Brain microvascular endothelial cell (primary cell): ENCODE measurements at regions not wholly inside any gene's neighbourhood (a gene's known extent, or its start where the extent isn't known, plus 50 kb on each side); places are given as distances from the start of the nearest gene placed in this dataset.

ENCODE experiments used
- DNase-seq: peaks from one replicate; pipeline ENCODE4 v3.0.0-alpha.2; 2020
- H3K27ac ChIP-seq: fragments of 250-450 bp; sonication (Bioruptor Pico); 2 replicates; pipeline ENCODE4 v1.5.1; 2020; ENCODE audit warnings: mild to moderate bottlenecking, moderate library complexity
- H3K27me3 ChIP-seq: fragments of 250-450 bp; sonication (Bioruptor Pico); replicated peaks from 2 replicates; pipeline ENCODE4 v1.5.1; 2020; ENCODE audit warnings: mild to moderate bottlenecking
- H3K36me3 ChIP-seq: fragments of 250-450 bp; sonication (Bioruptor Pico); replicated peaks from 2 replicates; pipeline ENCODE4 v1.5.1; 2020; ENCODE audit warnings: mild to moderate bottlenecking
- H3K4me3 ChIP-seq: 2 replicates; pipeline ENCODE4 v1.5.1; 2011; ENCODE audit warnings: low read depth, mild to moderate bottlenecking, control low read depth, low read length, moderate library complexity
- CTCF ChIP-seq: IDR thresholded peaks from 2 replicates; pipeline ENCODE4 v1.5.1; 2011; ENCODE audit warnings: low read depth, mild to moderate bottlenecking, moderate library complexity, low read length, control low read depth, inconsistent platforms; ENCODE audit errors: missing control alignments
- in situ Hi-C: cut with HindIII; loops from 2 replicates; pipeline ENCODE4 v1.10.0; 2017; ENCODE audit warnings: low sequenced_read_pairs, low pct_ligation_motif_present

DNA sequence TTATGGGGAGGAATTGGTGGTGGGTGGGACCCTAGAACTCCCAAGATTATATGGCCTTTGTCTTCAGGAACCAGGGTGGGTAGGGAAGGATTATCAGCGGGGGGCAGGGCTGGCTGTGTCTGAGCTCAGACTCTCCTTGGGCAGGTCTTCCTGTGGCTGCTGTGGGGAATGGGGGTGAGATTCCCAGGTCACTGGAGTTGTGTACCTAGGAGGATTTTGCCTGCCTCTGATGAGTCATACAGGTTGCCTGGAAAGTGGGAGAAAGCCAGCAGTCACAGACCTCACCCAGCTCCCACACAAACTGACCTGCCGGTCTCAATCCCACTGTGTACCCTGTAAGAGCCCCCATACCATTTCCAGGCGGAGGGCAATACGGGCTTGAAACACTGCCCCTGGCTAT is 209.9 kb upstream of the CNTN3 start:
- Histone ChIP-seq H3K36me3 (no peaks in the 10 kb centered on the region), H3K4me3 (no peak overlapping the region), H3K27me3 (no peaks in the 10 kb centered on the region), H3K27ac (no peak overlapping the region)
- in situ Hi-C loops: no loop called here
- no peak for TF ChIP-seq CTCF
- no peak for DNase-seq

DNA sequence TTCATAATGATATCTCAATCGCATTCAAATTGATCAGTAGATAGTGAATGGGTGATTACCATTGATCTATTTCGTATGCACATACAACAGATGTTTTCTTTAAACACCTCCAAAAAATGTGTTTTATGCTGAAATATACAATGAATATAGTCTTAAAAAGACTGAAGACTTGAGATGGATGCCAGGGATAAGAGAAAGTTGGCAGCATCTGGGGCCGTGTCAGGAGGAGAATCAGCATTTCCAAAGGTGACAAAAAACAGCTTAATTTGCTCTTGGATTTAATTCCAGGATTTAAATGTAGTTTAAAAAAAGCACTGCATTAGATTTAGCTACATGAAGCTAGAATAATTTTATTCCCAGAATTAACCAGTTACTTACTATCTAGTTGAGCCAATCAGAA is 199.7 kb upstream of the CNTN3 start:
- no peak for DNase-seq
- no peaks in the 10 kb centered on the region for H3K36me3 ChIP-seq
- H3K27me3 ChIP-seq: no peaks in the 10 kb centered on the region
- in situ Hi-C loops: no loop called here
- H3K4me3 ChIP-seq: no peak overlapping the region
- H3K27ac ChIP-seq: no peak overlapping the region
- TF ChIP-seq CTCF: no peak

DNA sequence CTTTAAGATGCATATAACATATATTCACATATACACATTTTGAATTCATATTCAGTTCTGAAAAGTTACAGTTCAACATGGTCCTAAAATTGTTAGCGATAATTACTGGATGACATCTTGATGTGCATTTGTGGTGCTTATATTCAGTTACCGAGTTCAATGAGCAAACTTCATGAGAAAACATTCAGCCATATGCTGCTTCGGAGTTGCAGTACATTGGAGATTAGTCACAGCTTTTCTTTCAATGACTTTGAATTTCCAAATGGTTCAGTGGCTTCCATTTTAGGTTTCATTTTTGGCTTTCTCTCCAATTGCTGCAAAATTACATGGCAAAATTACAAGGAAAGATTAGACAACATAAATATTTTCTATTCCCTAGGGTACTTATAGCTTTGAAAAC is 198.3 kb upstream of the CNTN3 start:
- no peak for DNase-seq
- H3K27ac ChIP-seq: no peak overlapping the region
- in situ Hi-C loops: no loop called here
- H3K4me3 ChIP-seq: no peak overlapping the region
- H3K27me3 ChIP-seq: no peaks in the 10 kb centered on the region
- TF ChIP-seq CTCF: no peak
- H3K36me3 ChIP-seq: no peaks in the 10 kb centered on the region

- DNase-seq: no peak
- Histone ChIP-seq H3K27me3 (no peaks in the 10 kb centered on the region), H3K36me3 (no peaks in the 10 kb centered on the region), H3K4me3 (no peak overlapping the region), H3K27ac (no peak overlapping the region)
- in situ Hi-C loops: no loop called here
- no peak for TF ChIP-seq CTCF
Measured at GRCh38 chr3:74808506-74809275, 194.2 kb upstream of the CNTN3 start.

GRCh38 chr3:74801924-74802323 is 187.5 kb upstream of the CNTN3 start:
- Histone ChIP-seq H3K27ac (no peak overlapping the region), H3K27me3 (no peaks in the 10 kb centered on the region), H3K4me3 (no peak overlapping the region), H3K36me3 (no peaks in the 10 kb centered on the region)
- DNase-seq: no peak
- in situ Hi-C loops: no loop called here
- TF ChIP-seq CTCF: no peak

- Histone ChIP-seq H3K27ac (no peak overlapping the region), H3K36me3 (no peaks in the 10 kb centered on the region), H3K4me3 (no peak overlapping the region), H3K27me3 (no peaks in the 10 kb centered on the region)
- DNase-seq: no peak
- TF ChIP-seq CTCF: no peak
- in situ Hi-C loops: no loop called here
Measured at GRCh38 chr3:74789111-74789510, 174.7 kb upstream of the CNTN3 start.
